ENCODE measurements at regions not wholly inside any gene's neighbourhood (a gene's known extent, or its start where the extent isn't known, plus 50 kb on each side); places are given as distances from the start of the nearest gene placed in this dataset.
"Not testable (repeated sequence)": the region's sequence is repeated elsewhere in the genome, so short reads cannot be mapped to it uniquely, and the experiment has no call there.

DNA sequence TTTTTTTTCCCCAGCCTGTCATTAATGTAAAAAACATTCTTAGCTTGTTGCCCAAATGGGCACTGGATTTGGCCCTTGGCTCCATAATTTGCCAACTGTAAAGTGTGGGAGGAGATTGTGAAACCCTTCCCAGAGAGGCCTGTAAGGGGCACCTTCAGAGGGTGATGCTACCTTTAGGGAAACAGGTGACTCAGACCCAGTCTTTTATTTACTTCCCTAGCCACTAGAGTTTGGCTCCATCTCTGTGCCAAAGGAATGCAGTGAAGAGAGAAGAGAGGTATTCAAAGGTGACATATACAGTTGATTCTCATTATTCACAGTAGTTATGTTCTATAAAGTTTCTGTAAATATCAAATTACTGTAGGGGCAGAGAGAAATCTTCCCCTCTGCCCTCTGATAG is 189.6 kb downstream of the SPATA31A1 start:
- H3K4me3 Mint-ChIP-seq; H3K9me3 Mint-ChIP-seq; H3K36me3 Mint-ChIP-seq (ENCODE audit: low read depth); H3K4me1 Mint-ChIP-seq (ENCODE audit: low read depth); H3K27ac Mint-ChIP-seq; H3K27me3 Mint-ChIP-seq (ENCODE audit: low read depth): not testable (repeated sequence)

DNA sequence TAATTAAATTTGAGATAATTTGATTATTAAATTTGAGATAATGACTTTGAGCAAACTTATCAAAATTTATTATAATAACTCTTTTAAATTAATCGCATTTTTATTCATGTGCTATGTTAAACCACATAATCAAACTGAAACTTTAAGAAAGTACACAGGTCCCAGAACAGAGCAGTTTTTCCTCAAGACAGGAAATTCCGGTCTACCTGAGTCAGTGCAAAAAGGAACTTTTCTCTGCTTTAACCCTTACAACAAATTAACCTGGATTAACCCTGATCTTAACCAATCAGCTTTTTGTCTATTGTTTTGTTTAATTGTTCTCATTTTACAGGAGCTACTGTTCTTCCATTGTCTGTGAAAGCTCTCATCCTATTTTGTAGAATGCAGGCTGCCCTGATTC is 195.1 kb downstream of the SPATA31A1 start:
- H3K9me3 Mint-ChIP-seq; H3K27me3 Mint-ChIP-seq (ENCODE audit: low read depth); H3K4me1 Mint-ChIP-seq (ENCODE audit: low read depth); H3K27ac Mint-ChIP-seq; H3K4me3 Mint-ChIP-seq; H3K36me3 Mint-ChIP-seq (ENCODE audit: low read depth): not testable (repeated sequence)

DNA sequence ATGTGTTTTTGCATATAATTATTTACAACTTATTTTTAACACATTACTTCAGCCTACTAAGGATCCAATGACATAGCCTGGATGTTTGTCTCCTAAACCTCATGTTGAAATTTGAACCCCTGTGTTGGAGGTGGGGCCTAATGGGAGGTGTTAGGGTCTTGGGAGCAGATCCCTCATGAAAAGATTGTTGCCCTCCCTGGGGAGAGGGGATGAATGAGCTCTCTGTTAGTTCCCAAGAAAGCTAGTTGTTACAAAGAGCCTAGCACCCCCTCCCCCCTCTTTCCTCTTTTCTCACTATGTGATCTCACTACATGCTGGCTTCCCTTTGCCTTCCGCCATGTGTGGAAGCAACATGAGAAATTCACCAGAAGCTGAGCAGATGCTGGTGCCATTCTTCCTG is 196.1 kb downstream of the SPATA31A1 start:
- not testable (repeated sequence) for H3K27ac Mint-ChIP-seq; H3K36me3 Mint-ChIP-seq (ENCODE audit: low read depth); H3K4me1 Mint-ChIP-seq (ENCODE audit: low read depth); H3K4me3 Mint-ChIP-seq; H3K9me3 Mint-ChIP-seq; H3K27me3 Mint-ChIP-seq (ENCODE audit: low read depth)

DNA sequence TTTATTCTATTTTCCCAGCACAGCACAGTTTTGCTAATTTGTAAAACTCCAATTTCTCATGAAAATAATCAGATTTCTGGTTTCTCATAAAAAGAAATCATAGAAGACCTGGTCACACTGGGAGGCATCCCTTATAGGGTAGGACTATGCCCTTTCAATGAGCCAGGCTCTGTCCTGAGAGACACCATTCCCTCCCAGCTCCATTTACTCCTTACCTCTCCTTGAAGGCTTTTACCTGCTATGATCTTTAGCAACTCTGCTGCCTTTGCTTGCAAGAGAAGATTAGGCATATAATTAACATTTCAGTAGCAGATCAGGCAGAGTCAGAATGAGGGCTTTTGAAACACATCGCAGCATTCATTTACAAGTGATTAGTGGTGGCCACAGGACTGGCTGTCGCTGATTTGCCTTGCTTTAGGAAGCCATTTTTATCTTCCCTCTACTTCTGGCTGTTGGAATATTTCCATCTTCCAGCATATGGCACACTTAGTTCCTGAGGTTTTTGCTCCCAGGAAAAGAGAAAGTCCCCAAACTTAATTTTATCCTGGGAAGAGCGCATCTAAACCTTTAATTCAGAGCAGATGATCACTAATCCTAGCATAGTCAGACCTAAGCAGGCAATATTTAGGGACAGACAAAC is 196.9 kb downstream of the SPATA31A1 start:
- H3K27ac Mint-ChIP-seq = not testable (repeated sequence)

DNA sequence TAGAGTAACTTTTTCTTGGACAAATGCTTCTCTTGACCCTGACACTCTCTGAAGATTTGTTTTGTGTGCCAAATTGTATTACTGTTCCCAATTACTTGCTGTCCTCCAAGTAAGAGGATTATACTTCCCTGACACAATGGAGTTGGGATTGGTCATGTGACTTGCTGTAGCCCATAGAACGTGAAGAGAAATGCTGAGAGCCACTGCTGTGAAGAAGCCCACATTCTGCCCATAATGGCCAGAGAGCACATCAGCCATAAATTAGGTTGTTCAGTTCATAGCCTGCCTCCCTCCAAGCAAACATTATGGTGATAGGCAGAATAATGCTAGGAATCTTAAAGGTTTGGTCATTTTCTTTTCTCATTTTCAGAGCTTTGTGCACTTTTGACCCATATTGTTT is 198.9 kb downstream of the SPATA31A1 start:
- not testable (repeated sequence) for H3K4me1 Mint-ChIP-seq (ENCODE audit: low read depth); H3K4me3 Mint-ChIP-seq; H3K9me3 Mint-ChIP-seq; H3K27ac Mint-ChIP-seq; H3K36me3 Mint-ChIP-seq (ENCODE audit: low read depth); H3K27me3 Mint-ChIP-seq (ENCODE audit: low read depth)

More for the DNA sequence above, 196.9 kb downstream of the SPATA31A1 start:
- not testable (repeated sequence) for H3K9me3 Mint-ChIP-seq; H3K27me3 Mint-ChIP-seq (ENCODE audit: low read depth); H3K36me3 Mint-ChIP-seq (ENCODE audit: low read depth); H3K4me3 Mint-ChIP-seq; H3K4me1 Mint-ChIP-seq (ENCODE audit: low read depth)

DNA sequence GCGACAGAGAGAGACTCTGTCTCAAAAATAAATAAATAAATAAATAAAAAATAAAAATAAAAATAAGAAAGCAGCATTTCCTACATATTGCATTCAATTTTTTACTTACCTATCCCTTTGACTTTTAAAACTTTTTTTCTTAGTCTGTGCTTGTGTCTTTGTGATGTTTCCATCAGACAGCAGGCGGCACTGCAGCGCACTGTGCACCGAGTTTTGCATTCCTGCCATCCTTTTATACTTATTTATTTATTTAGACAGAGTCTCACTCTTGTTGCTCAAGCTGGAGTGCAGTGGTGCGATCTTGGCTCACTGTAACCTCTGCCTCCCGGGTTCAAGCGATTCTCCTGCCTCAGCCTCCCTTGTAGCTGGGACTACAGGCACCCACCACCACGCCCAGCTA is 203.9 kb downstream of the SPATA31A1 start:
- not testable (repeated sequence) for H3K4me3 Mint-ChIP-seq; H3K9me3 Mint-ChIP-seq; H3K4me1 Mint-ChIP-seq (ENCODE audit: low read depth); H3K36me3 Mint-ChIP-seq (ENCODE audit: low read depth); H3K27me3 Mint-ChIP-seq (ENCODE audit: low read depth); H3K27ac Mint-ChIP-seq

DNA sequence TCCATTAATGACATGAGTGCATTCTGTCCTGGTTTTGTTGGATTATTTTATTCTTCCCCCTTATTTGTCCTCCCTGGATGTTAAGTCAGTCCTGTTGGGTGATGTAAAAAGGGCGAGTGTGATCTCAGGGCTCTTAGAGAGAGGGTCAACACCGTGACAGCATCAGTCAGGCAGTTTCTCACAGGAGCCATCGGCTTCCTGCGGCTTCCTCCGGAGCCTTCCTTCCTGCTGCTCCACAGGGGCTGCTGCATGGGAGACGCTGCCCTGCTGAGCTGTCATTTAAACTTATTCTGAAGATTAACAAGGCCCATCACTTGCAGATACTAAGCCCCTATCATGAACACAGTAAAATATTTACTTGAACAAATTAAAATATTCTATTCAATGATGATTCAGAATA is 211.3 kb downstream of the SPATA31A1 start:
- not testable (repeated sequence) for H3K4me1 Mint-ChIP-seq (ENCODE audit: low read depth); H3K9me3 Mint-ChIP-seq; H3K27ac Mint-ChIP-seq; H3K27me3 Mint-ChIP-seq (ENCODE audit: low read depth); H3K4me3 Mint-ChIP-seq; H3K36me3 Mint-ChIP-seq (ENCODE audit: low read depth)

DNA sequence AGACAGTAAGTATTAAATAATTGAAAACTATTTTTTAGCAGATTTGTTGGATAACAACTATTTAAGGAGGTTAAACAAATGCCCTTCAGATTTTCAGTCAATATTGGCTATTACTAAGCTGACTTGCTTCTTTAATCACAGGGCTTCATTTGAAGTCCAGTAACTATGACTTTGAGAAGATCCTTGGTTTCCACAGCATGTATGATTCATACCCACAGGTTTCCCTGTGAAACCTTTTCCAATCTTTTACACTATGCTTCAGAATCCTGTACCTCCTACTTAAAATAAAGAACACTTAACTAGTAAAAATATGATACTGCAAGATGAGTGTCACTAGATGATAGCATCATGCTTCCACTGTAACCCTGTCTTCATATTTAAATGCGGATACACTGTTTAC is 211.9 kb downstream of the SPATA31A1 start:
- H3K27me3 Mint-ChIP-seq (ENCODE audit: low read depth); H3K36me3 Mint-ChIP-seq (ENCODE audit: low read depth); H3K9me3 Mint-ChIP-seq; H3K27ac Mint-ChIP-seq; H3K4me1 Mint-ChIP-seq (ENCODE audit: low read depth); H3K4me3 Mint-ChIP-seq: not testable (repeated sequence)

DNA sequence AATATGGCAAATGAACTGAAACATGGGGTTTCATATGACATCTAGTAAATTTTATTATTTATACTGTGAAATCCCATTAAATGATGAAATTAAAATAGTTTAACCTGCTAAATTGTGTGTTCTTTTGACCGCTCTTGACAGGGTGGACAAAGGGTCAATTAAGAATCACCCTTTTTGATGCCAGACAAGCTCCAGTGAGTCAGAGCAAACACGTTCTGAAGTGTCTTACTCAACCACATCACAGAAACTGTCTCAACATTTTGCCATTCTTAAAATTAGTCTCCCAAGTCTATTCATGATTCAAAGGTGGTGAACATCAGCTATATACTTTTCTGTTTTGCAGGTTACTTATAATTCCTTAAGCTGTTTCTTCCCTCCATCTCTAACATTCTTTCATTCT is 213.4 kb downstream of the SPATA31A1 start:
- not testable (repeated sequence) for H3K9me3 Mint-ChIP-seq; H3K36me3 Mint-ChIP-seq (ENCODE audit: low read depth); H3K27ac Mint-ChIP-seq; H3K27me3 Mint-ChIP-seq (ENCODE audit: low read depth); H3K4me1 Mint-ChIP-seq (ENCODE audit: low read depth); H3K4me3 Mint-ChIP-seq

DNA sequence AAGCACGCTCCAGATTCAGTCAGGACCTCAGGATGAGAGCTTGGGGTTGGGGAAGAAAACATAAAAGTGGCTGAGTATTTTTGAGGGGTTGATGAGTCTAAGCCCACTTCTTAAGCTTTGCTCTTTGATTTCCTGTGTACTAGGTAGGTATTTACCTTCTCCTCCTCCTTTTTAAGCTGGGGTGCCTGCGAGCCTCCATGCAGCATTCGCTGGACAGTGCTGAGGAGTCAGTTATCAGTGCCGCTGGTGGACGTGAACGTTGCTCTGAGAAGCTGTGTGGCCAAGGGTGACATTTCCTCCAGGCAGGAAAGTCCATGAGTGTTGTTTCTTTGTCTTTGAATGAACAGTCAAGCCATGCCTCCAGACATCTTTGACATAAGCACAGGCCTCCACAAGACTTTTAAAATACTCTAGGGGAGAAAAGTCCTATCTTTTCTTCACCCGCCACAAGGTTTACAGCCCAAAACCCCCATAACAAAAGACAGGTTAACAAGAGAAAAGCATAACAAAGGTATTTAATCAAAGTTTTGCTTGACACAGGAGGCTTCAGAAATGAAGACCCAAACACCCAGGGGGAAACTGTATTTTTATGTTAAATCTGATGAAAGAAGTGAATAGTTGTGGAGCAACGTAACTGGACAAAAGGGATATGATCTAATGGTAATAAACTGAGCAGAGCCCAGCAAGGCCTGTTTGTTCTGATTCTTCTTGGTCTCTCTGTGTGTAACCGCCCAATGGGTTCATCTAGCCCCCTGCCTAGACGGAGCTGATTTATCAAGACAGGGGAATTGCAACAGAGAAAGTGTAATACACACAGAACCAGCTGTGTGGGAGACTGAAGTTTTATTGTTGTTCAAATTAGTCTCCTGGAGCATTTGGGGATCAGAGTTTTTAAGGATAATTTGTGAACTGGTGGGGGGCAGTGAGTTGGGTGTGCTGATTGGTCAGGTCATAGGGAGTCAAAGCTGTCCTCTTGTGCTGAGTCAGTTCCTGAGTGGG is 217.9 kb downstream of the SPATA31A1 start:
- H3K27ac Mint-ChIP-seq; H3K9me3 Mint-ChIP-seq; H3K4me1 Mint-ChIP-seq (ENCODE audit: low read depth); H3K36me3 Mint-ChIP-seq (ENCODE audit: low read depth); H3K4me3 Mint-ChIP-seq; H3K27me3 Mint-ChIP-seq (ENCODE audit: low read depth): not testable (repeated sequence)

DNA sequence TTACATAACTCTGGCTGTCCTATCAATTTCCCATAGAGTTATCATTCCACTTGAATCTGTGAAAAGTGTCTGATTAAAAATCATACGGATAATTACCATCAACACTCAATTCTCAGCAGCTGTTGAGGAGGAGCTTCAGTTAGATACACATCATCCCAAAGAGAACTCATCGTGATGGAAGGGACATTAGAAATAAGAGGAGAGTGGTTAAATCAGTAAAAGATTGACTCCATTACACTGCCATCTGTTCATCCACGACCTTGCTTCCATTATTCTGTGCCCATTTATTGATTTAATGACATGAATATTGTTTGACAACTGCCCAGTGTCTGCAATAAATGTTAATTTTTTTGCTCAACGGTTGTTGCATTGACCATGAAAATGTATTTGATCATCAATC is 223.5 kb downstream of the SPATA31A1 start:
- H3K4me1 Mint-ChIP-seq (ENCODE audit: low read depth); H3K36me3 Mint-ChIP-seq (ENCODE audit: low read depth); H3K4me3 Mint-ChIP-seq; H3K27ac Mint-ChIP-seq; H3K9me3 Mint-ChIP-seq; H3K27me3 Mint-ChIP-seq (ENCODE audit: low read depth): not testable (repeated sequence)

DNA sequence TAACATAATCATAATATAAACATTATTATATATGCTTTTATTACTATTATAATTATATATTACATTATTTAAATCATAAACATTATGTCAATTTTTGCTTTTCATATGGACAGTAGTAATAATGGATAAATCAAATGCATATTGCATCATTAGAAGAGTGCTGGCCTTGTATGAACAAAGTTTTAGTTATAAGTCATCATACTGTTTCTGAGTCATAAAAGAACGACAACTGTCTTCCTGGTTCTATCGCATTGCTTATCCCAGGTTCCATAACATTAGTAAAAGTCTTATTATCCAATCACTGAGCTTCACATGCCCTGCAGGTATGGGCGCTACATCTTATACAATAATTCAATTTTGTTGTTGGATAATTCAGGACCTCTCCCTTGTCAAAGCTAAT is 225.8 kb downstream of the SPATA31A1 start:
- not testable (repeated sequence) for H3K27ac Mint-ChIP-seq; H3K36me3 Mint-ChIP-seq (ENCODE audit: low read depth); H3K9me3 Mint-ChIP-seq; H3K4me3 Mint-ChIP-seq; H3K4me1 Mint-ChIP-seq (ENCODE audit: low read depth); H3K27me3 Mint-ChIP-seq (ENCODE audit: low read depth)

DNA sequence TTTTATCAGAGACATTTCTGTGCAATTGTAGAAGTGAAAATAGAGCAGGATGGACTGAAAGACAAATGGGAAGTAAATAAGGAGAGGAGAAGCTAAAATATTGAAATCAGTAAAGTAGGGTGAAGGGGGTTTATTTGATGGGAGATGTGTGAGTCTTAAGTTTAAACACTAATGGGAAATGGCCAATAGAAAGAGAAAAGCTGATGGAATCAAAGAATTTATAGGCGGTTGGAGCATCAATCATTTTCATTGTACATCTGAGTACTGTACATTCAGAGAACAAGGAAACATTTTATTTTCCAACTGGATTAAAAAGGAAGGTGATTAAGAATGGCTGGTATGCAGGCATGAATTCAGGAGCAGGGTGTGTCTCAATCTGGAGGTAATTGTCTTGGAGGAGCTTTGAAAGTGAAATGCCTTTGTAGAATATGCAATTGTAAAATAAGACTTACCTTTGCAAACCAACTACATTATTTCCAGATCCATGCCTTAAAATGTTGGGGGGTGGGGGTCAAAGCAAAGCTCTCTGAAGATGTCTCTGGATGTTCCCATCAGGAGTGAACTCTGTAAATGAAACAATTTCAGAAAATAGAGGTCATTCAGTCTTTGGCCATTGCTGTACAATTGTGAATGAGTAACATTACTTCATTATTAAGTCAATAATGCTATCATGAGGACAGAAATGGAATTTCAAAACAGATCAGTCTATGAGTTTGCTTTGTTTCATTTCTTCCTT is 227.4 kb downstream of the SPATA31A1 start:
- H3K27me3 Mint-ChIP-seq (ENCODE audit: low read depth); H3K27ac Mint-ChIP-seq; H3K4me3 Mint-ChIP-seq; H3K4me1 Mint-ChIP-seq (ENCODE audit: low read depth); H3K36me3 Mint-ChIP-seq (ENCODE audit: low read depth); H3K9me3 Mint-ChIP-seq: not testable (repeated sequence)

DNA sequence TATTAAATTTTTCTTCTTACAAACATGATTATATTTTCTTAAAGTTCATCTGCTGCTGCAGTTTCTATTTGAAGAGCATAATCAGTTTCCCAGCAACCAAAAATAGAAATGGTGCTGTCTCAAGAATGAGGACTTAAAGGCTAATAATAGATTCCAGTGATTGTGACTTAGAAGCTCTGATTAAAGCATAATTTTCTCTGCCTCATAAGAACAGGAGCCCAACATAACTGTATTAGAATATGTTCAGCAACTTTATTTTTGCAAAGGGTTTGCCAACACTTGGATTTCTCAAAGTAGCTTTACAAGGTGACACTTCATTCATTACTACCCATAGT is 227.9 kb downstream of the SPATA31A1 start:
- not testable (repeated sequence) for H3K4me3 Mint-ChIP-seq; H3K27me3 Mint-ChIP-seq (ENCODE audit: low read depth); H3K36me3 Mint-ChIP-seq (ENCODE audit: low read depth); H3K9me3 Mint-ChIP-seq; H3K27ac Mint-ChIP-seq; H3K4me1 Mint-ChIP-seq (ENCODE audit: low read depth)

DNA sequence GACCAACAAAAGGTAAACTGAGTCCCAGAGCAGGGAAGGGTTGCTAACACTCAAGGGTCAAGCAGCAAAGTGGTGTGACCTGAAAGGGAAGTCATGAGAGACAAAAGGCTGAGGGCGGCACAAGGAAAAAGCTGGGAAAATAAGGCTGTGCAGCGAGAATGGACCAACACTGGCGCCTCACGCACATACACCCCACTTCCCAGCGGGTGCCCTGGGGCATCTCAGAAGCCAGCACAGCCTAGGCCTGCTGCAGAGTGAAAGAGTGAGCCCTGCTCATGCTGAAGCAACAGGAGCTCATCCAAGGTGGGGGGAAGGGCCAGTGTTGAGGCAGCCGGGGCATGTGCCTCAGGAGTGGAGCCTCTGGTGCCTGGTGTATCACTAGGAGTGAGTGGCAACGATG is 229.8 kb downstream of the SPATA31A1 start:
- H3K27ac Mint-ChIP-seq; H3K4me3 Mint-ChIP-seq; H3K36me3 Mint-ChIP-seq (ENCODE audit: low read depth); H3K9me3 Mint-ChIP-seq; H3K27me3 Mint-ChIP-seq (ENCODE audit: low read depth); H3K4me1 Mint-ChIP-seq (ENCODE audit: low read depth): not testable (repeated sequence)
